Fibroblast of lung (primary cell): ENCODE measurements at regions not wholly inside any gene's neighbourhood (a gene's known extent, or its start where the extent isn't known, plus 50 kb on each side); places are given as distances from the start of the nearest gene placed in this dataset.

Source experiments
- DNase-seq, 2 donors: peaks; one replicate each; pipeline versions ENCODE4 v3.0.0 to v3.0.0-alpha.2; 2010; ENCODE audit warnings: low read depth in 2 of 2
- H2AFZ ChIP-seq: 2 replicates; pipeline ENCODE4 v1.5.1; 2012; ENCODE audit warnings: low read length, control low read depth, inconsistent platforms
- H3K27ac ChIP-seq: 2 replicates; pipeline ENCODE4 v1.5.1; 2011; ENCODE audit warnings: low read length, control low read depth; ENCODE audit not compliant: insufficient read depth
- H3K27me3 ChIP-seq: 2 replicates; pipeline ENCODE4 v1.5.1; 2011; ENCODE audit warnings: mild to moderate bottlenecking, low read length; ENCODE audit not compliant: control insufficient read depth, insufficient read depth
- H3K36me3 ChIP-seq: 2 replicates; pipeline ENCODE4 v1.5.1; 2011; ENCODE audit warnings: low read length; ENCODE audit not compliant: control insufficient read depth, insufficient read depth
- H3K4me1 ChIP-seq: 2 replicates; pipeline ENCODE4 v1.5.1; 2011; ENCODE audit warnings: low read length; ENCODE audit not compliant: control insufficient read depth, insufficient read depth; ENCODE audit errors: extremely low read depth
- H3K4me2 ChIP-seq: 2 replicates; pipeline ENCODE4 v1.5.1; 2011; ENCODE audit warnings: low read length, control low read depth; ENCODE audit not compliant: insufficient read depth; ENCODE audit errors: extremely low read depth
- H3K4me3 ChIP-seq, 4 experiments: fragments of 200-600 bp in 1 of 4; sonication (generic) in 1 of 4; replicated peaks in 1 of 4; 2 replicates each; pipeline ENCODE4 v1.5.1; 2011 to 2016; ENCODE audit warnings: low read length in 4 of 4, low read depth in 3 of 4, mild to moderate bottlenecking in 3 of 4, control low read depth in 2 of 4, inconsistent platforms in 1 of 4, mixed read lengths in 1 of 4; ENCODE audit not compliant: insufficient read depth in 1 of 4; ENCODE audit errors: control extremely low read depth in 1 of 4
- H3K79me2 ChIP-seq: 2 replicates; pipeline ENCODE4 v1.5.1; 2012; ENCODE audit warnings: mild to moderate bottlenecking, low read length, inconsistent platforms; ENCODE audit not compliant: control insufficient read depth, insufficient read depth
- H3K9ac ChIP-seq: 2 replicates; pipeline ENCODE4 v1.5.1; 2011; ENCODE audit warnings: mild to moderate bottlenecking, low read length, control low read depth; ENCODE audit not compliant: insufficient read depth
- H3K9me3 ChIP-seq: 2 replicates; pipeline ENCODE4 v1.5.1; 2012; ENCODE audit warnings: low read depth, low read length; ENCODE audit not compliant: control insufficient read depth, insufficient read depth
- H4K20me1 ChIP-seq: 2 replicates; pipeline ENCODE4 v1.5.1; 2011; ENCODE audit warnings: low read length; ENCODE audit not compliant: control insufficient read depth, insufficient read depth; ENCODE audit errors: extremely low read depth
- CTCF ChIP-seq, 2 donors: IDR thresholded peaks in 1 of 2; conservative IDR thresholded peaks in 1 of 2; 1 replicate in 1 of 2; 2 replicates in 1 of 2; pipeline ENCODE4 v1.5.1; 2011 to 2012; ENCODE audit warnings: low read length in 2 of 2, control low read depth in 1 of 2, inconsistent platforms in 1 of 2, low read depth in 1 of 2, mild to moderate bottlenecking in 1 of 2
- EZH2 ChIP-seq: IDR thresholded peaks from 2 replicates; pipeline ENCODE4 v1.5.1; 2012; ENCODE audit warnings: low read length, control low read depth, mild to moderate bottlenecking; ENCODE audit errors: missing control alignments

GRCh38 chr10:7071421-7071820 lies 339.4 kb downstream of the SFMBT2 start:
- Histone ChIP-seq H3K36me3 (no peaks in the 10 kb centered on the region), H2AFZ (no peak overlapping the region), H3K27ac (no peak overlapping the region), H3K4me2 (no peak overlapping the region), H3K4me1 (no peaks in the 10 kb centered on the region), H3K79me2 (no peaks in the 10 kb centered on the region), H3K9ac (no peak overlapping the region), H3K27me3 (no peaks in the 10 kb centered on the region), H3K4me3 (no peak overlapping the region), H4K20me1 (no peaks in the 10 kb centered on the region), H3K9me3 (no peaks in the 10 kb centered on the region)
- no peak for TF ChIP-seq EZH2
- TF ChIP-seq CTCF (conservative IDR thresholded peaks at IDR 0.05 in 1 of 2, IDR thresholded peaks at IDR 0.05 in 1 of 2; ENCODE audit: low read depth in 1 of 2, low read length in 2 of 2), result no peak
- DNase-seq, result no peak

DNA sequence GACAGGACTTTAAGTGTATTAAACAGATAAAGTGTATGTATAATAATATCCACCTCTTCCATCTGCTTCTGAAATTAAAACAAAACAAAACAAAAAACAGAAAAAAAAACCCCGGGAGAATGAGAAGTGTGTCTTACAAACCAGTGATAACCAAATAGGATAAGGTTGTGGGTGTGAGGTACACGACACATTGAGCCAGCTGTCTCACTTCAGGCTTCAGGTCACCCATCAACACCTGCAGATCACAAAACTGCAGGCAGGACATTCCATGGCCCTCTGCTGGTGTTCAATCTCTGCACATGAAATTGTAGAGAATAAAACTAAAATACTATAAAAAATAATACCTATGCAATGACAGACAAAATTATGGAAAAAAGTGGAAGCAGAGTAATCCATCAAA lies 339.9 kb downstream of the SFMBT2 start:
- Histone ChIP-seq H2AFZ (no peak overlapping the region), H3K27ac (no peak overlapping the region), H4K20me1 (no peaks in the 10 kb centered on the region), H3K4me2 (no peak overlapping the region), H3K36me3 (no peaks in the 10 kb centered on the region), H3K4me3 (no peak overlapping the region), H3K27me3 (no peaks in the 10 kb centered on the region), H3K4me1 (no peaks in the 10 kb centered on the region), H3K9ac (no peak overlapping the region), H3K9me3 (no peaks in the 10 kb centered on the region), H3K79me2 (no peaks in the 10 kb centered on the region)
- TF ChIP-seq CTCF (conservative IDR thresholded peaks at IDR 0.05 in 1 of 2, IDR thresholded peaks at IDR 0.05 in 1 of 2; ENCODE audit: low read depth in 1 of 2, low read length in 2 of 2) (no peak), EZH2 (no peak)
- DNase-seq, result no peak

DNA sequence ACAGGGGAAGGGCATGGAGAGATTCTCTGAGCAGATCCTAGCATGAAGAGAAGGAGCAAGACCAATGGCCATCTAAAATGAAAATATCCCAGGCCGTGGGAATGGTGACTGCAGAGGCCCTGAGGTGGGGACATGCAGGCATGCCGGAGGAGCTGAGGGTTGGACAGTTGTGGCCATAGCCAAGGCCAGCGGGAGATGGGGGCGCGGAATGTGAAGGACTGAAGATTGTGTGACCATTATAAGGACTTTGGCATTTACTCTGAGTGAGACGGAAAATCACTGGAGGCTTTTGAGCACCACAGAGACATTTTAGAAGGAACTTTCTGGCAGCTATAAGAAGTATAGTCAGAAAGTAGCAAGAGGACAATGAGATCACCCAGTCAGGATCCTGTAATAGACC lies 341.1 kb downstream of the SFMBT2 start:
- no peaks in the 10 kb centered on the region for H3K4me1 ChIP-seq
- no peak overlapping the region for H3K4me2 ChIP-seq
- no peaks in the 10 kb centered on the region for H4K20me1 ChIP-seq
- H3K9ac ChIP-seq, result no peak overlapping the region
- no peaks in the 10 kb centered on the region for H3K36me3 ChIP-seq
- H3K4me3 ChIP-seq, result no peak overlapping the region
- no peaks in the 10 kb centered on the region for H3K79me2 ChIP-seq
- DNase-seq, result no peak
- no peaks in the 10 kb centered on the region for H3K27me3 ChIP-seq
- H3K27ac ChIP-seq, result no peak overlapping the region
- H2AFZ ChIP-seq, result no peak overlapping the region
- TF ChIP-seq EZH2 (no peak), CTCF (conservative IDR thresholded peaks at IDR 0.05 in 1 of 2, IDR thresholded peaks at IDR 0.05 in 1 of 2; ENCODE audit: low read depth in 1 of 2, low read length in 2 of 2) (no peak)
- H3K9me3 ChIP-seq, result no peaks in the 10 kb centered on the region
